Fibroblast of mammary gland (primary cell): ENCODE measurements at regions not wholly inside any gene's neighbourhood (a gene's known extent, or its start where the extent isn't known, plus 50 kb on each side); places are given as distances from the start of the nearest gene placed in this dataset.

ENCODE experiments used
- DNase-seq: peaks from one replicate; pipeline ENCODE4 v3.0.0-alpha.2; 2010; ENCODE audit warnings: low read depth
- H3K4me3 ChIP-seq: 2 replicates; pipeline ENCODE4 v1.5.1; 2011; ENCODE audit warnings: low read depth, mild to moderate bottlenecking, low read length, moderate library complexity; ENCODE audit not compliant: control insufficient read depth
- CTCF ChIP-seq: conservative IDR thresholded peaks from 2 replicates; pipeline ENCODE4 v1.5.1; 2011; ENCODE audit warnings: low read depth, low read length, inconsistent platforms; ENCODE audit not compliant: control insufficient read depth, insufficient read depth

- DNase-seq, result no peak
- no peak overlapping the region for H3K4me3 ChIP-seq
- no peak for TF ChIP-seq CTCF
Measured at GRCh38 chr13:22285867-22286266, 615.0 kb downstream of the FGF9 start.

GRCh38 chr13:22286338-22286737 lies 615.5 kb downstream of the FGF9 start:
- DNase-seq, result no peak
- H3K4me3 ChIP-seq, result no peak overlapping the region
- TF ChIP-seq CTCF, result no peak

- no peak for TF ChIP-seq CTCF
- no peak overlapping the region for H3K4me3 ChIP-seq
Measured at GRCh38 chr13:22287343-22287920, 616.6 kb downstream of the FGF9 start.

GRCh38 chr13:22288496-22288895 lies 617.6 kb downstream of the FGF9 start:
- no peak for TF ChIP-seq CTCF
- no peak overlapping the region for H3K4me3 ChIP-seq
- no peak for DNase-seq

More at GRCh38 chr13:22287343-22287920, 616.6 kb downstream of the FGF9 start:
- no peak for DNase-seq

GRCh38 chr13:22289711-22290110 lies 618.8 kb downstream of the FGF9 start:
- no peak for DNase-seq
- no peak overlapping the region for H3K4me3 ChIP-seq
- TF ChIP-seq CTCF, result no peak

- TF ChIP-seq CTCF, result no peak
- no peak for DNase-seq
- no peak overlapping the region for H3K4me3 ChIP-seq
Measured at GRCh38 chr13:22298530-22298929, 627.7 kb downstream of the FGF9 start.
